ENCODE measurements at regions not wholly inside any gene's neighbourhood (a gene's known extent, or its start where the extent isn't known, plus 50 kb on each side); places are given as distances from the start of the nearest gene placed in this dataset.
A peak's percentile ranks its signal among the peaks of the same experiment; 100 is the strongest.
"Not testable (repeated sequence)": the region's sequence is repeated elsewhere in the genome, so short reads cannot be mapped to it uniquely, and the experiment has no call there.

DNA sequence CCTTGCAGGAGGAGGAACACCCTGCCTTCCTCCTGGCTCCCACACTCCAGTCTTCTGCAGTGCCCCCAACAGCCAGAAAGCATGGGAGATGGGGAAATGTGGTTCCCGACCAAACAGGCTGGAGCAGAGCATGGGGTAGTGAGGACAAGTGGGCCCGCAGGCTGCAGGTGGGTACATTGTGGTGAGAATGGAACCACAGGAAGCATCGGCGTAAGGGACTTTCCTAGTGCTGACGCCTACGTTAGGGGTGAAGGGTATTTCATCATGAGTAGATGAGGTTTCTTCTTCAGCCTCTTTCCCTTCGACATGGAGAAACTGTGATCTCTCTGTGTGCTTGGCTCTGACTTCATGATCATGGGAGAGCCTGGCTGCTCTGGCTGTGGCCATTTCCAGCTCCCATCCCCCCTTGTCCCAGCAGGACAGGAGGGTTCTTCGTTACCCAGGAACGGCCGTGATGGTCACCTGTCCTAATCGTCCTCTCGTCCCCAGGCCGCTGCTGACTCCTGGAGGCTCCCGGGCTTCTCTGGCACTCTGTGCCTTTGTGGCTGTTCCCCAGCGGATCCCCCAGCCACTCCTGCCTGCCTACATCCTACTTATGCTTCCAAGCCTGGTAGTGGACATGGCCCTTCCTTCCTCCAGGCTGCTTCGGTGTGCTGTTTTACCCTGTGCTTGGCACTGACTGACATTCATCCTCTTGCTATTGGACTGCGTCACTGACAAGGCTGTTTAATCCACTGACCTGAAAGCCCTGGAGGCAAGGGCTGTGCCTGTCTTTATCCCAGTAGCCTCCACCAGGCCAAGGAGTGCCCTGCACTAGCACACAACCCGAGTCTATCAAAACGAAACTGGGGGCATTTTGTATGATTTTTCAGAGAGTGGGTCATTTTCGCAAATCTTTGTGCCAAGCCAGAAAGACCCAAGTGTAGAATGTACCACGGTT lies 65.2 kb upstream of the CECR2 start:
- peaks cover 2% of the 10 kb centered on the region for H3K27me3 ChIP-seq (ENCODE audit: insufficient read depth, low read depth, severe bottlenecking)
- peaks cover 3% of the 10 kb centered on the region for H3K9me3 ChIP-seq (ENCODE audit: severe bottlenecking)
- H3K4me3 ChIP-seq (ENCODE audit: low read depth, low read length) = no peak overlapping the region
- TF ChIP-seq, protein P1, sequence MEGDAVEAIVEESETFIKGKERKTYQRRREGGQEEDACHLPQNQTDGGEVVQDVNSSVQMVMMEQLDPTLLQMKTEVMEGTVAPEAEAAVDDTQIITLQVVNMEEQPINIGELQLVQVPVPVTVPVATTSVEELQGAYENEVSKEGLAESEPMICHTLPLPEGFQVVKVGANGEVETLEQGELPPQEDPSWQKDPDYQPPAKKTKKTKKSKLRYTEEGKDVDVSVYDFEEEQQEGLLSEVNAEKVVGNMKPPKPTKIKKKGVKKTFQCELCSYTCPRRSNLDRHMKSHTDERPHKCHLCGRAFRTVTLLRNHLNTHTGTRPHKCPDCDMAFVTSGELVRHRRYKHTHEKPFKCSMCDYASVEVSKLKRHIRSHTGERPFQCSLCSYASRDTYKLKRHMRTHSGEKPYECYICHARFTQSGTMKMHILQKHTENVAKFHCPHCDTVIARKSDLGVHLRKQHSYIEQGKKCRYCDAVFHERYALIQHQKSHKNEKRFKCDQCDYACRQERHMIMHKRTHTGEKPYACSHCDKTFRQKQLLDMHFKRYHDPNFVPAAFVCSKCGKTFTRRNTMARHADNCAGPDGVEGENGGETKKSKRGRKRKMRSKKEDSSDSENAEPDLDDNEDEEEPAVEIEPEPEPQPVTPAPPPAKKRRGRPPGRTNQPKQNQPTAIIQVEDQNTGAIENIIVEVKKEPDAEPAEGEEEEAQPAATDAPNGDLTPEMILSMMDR (IDR thresholded peaks at IDR 0.05; ENCODE audit: low read depth, low read length) = no peak
- no peak overlapping the region for H3K27ac ChIP-seq
- no peaks in the 10 kb centered on the region for H3K36me3 ChIP-seq
- DNase-seq = peak; percentile 21

DNA sequence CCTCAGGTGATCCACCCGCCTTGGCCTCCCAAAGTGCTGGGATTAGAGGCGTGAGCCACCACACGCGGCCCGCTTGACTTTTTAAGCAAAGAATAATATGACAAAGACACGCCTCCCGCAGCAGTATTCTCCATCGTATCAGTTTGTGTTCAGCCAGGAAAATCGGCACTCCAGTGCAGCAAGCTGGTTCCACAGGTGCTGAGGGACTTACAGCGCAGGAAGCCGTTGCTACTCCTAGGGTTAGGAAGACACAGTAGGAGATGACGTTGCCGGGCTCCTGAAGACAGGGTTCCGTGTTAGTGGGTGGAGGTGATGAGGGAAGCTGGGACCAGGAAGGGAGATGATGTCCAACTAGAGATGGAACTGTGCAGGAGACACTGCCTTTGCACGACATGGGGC lies 65.8 kb upstream of the CECR2 start:
- peaks cover 3% of the 10 kb centered on the region for H3K9me3 ChIP-seq (ENCODE audit: severe bottlenecking)
- H3K36me3 ChIP-seq = no peaks in the 10 kb centered on the region
- TF ChIP-seq, protein P1 (IDR thresholded peaks at IDR 0.05; ENCODE audit: low read depth, low read length) = no peak
- H3K4me3 ChIP-seq (ENCODE audit: low read depth, low read length) = no peak overlapping the region
- H3K27me3 ChIP-seq (ENCODE audit: insufficient read depth, low read depth, severe bottlenecking) = peaks cover 2% of the 10 kb centered on the region
- no peak overlapping the region for H3K27ac ChIP-seq
- DNase-seq = no peak

DNA sequence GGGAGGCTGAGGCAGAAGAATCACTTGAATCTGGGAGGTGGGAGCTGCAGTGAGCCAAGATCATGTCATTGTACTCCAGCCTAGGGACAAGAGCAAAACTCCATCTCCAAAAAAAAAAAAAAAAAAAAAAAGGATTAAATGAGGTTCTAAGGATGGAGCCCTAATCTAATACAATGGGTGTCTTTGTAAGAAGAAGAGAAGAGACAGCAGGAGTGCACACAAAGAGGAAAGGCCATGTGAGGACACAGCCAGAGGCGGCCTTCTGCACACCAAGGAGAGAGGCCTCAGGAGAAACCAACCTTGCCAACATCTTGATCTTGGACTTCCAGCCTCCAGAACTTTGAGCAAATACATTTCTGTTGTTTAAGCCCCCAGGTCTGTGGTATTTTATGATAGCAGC lies 66.6 kb upstream of the CECR2 start:
- no peak overlapping the region for H3K27ac ChIP-seq
- TF ChIP-seq, protein P1 (IDR thresholded peaks at IDR 0.05; ENCODE audit: low read depth, low read length) = no peak
- DNase-seq = no peak

DNA sequence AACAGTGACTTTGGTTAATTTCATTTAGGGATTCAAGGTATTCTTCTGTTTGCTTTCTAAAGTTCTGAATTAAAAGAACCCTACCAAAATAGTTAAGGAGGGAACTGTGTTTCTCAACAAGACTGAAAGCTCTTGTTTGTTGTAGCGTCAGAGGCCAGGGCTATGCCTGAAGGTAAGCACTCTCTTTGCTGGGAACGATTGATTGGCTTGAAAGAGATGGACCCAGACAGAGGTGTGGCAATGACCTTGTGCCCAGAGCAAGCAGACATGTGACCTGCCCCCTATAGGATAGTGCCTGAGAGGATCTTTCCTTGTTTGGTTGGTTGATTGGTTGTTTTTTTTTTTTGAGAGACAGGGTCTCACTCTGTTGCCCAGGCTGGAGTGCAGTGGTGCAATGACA lies 68.3 kb upstream of the CECR2 start:
- no peak for DNase-seq
- Histone ChIP-seq H3K36me3 (no peaks in the 10 kb centered on the region), H3K9me3 (ENCODE audit: severe bottlenecking) (peaks cover 3% of the 10 kb centered on the region), H3K4me3 (ENCODE audit: low read depth, low read length) (no peak overlapping the region), H3K27ac (no peak overlapping the region), H3K27me3 (ENCODE audit: insufficient read depth, low read depth, severe bottlenecking) (peaks cover 2% of the 10 kb centered on the region)
- TF ChIP-seq, protein P1 (IDR thresholded peaks at IDR 0.05; ENCODE audit: low read depth, low read length) = no peak

More for the DNA sequence above, 66.6 kb upstream of the CECR2 start:
- no peaks in the 10 kb centered on the region for H3K36me3 ChIP-seq
- peaks cover 3% of the 10 kb centered on the region for H3K9me3 ChIP-seq (ENCODE audit: severe bottlenecking)
- H3K27me3 ChIP-seq (ENCODE audit: insufficient read depth, low read depth, severe bottlenecking) = peaks cover 2% of the 10 kb centered on the region
- H3K4me3 ChIP-seq (ENCODE audit: low read depth, low read length) = no peak overlapping the region

DNA sequence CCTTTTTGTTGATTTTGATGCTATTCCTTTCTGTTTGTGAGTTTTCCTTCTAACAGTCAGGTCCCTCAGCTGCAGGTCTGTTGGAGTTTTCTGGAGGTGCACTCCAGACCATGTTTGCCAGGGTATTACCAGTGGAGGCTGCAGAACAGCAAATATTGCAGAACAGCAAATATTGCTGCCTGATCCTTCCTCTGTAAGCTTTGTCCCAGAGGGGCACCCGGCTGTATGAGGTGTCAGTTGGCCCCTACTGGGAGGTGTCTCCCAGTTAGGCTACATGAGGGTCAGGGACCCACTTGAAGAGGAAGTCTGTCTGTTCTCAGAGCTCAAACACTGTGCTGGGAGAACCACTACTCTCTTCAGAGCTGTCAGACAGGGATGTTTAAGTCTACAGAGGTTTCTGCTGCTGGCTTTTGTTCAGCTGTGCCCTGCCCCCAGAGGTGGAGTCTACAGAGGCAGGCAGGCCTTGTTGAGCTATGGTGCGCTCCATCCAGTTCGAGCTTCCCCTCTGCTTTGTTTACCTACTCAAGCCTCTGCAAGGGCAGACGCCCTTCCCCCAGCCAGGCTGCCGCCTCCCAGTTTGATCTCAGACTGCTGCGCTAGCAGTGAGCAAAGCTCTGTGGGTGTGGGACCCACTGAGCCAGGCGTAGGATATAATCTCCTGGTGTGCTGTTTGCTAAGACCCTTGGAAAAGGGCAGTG lies 70.3 kb upstream of the CECR2 start:
- H3K27me3 ChIP-seq (ENCODE audit: insufficient read depth, low read depth, severe bottlenecking); H3K4me3 ChIP-seq (ENCODE audit: low read depth, low read length); DNase-seq; H3K27ac ChIP-seq; H3K9me3 ChIP-seq (ENCODE audit: severe bottlenecking); H3K36me3 ChIP-seq: not testable (repeated sequence)

DNA sequence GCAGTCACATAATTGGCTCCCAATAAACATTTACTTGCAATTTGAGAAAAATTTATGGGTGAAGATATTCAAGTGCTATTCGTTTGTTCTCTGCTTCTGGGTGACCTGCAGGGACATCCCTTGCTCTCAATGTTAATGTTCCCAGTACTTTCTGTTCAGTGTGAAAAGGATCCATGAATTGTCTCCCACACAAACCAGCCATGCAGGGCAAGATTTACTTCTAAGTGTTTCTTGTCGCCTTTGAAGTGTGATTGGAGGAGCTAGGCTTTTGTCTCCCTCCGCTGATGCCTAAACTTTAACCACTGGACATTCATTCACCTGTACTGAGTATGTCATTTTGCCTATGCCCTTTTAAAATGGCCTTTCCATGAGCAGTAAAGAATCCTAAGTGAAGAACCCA lies 66.4 kb upstream of the ADA2 start:
- no peak for DNase-seq
- Histone ChIP-seq H3K4me3 (ENCODE audit: low read depth, low read length) (no peak overlapping the region), H3K27me3 (ENCODE audit: insufficient read depth, low read depth, severe bottlenecking) (peaks cover 2% of the 10 kb centered on the region), H3K27ac (no peak overlapping the region), H3K9me3 (ENCODE audit: severe bottlenecking) (no peaks in the 10 kb centered on the region), H3K36me3 (no peaks in the 10 kb centered on the region)
- TF ChIP-seq, protein P1 (IDR thresholded peaks at IDR 0.05; ENCODE audit: low read depth, low read length) = no peak
